HepG2 (cell line): ENCODE measurements at regions not wholly inside any gene's neighbourhood (a gene's known extent, or its start where the extent isn't known, plus 50 kb on each side); places are given as distances from the start of the nearest gene placed in this dataset.

ENCODE experiments used
- ATAC-seq: fragments of 200-7000 bp; cut with Tn5 transposase; 3 replicates; pipeline ENCODE4 v1.9.1; 2020; ENCODE audit warnings: mild to moderate bottlenecking, moderate library complexity
- BruUV-seq: library from RNA; stranded (reverse); fragments of 400-500 nt; replicated peaks from 2 replicates; lab custom pipeline; 2021; lab: Mats Ljungman, UMichigan
- CTCF ChIA-PET: fragments of 300-600 bp; formaldehyde crosslinking; extraction: SDS; loops from one replicate; lab custom pipeline; 2021; ENCODE audit warnings: low total read pairs, inconsistent platforms, low intra/inter-chr PET ratio; lab: Yijun Ruan, JAX
- POLR2A ChIA-PET: fragments of 350-600 bp; sonication (Branson Sonifier 250); formaldehyde crosslinking; loops from one replicate; lab custom pipeline; 2020; ENCODE audit warnings: antibody characterized with exemption, inconsistent platforms; lab: Yijun Ruan, JAX
- DNase-seq: peaks from one replicate; pipeline ENCODE4 v3.0.0-alpha.2; 2015; ENCODE audit warnings: low spot score
- FAIRE-seq: peaks from 3 replicates; lab custom pipeline; 2011; peaks lifted over from hg19 to GRCh38; lab: Jason Lieb, UNC
- H2AFZ ChIP-seq: one replicate; pipeline ENCODE4 v1.6.1; 2011; ENCODE audit warnings: low read length, inconsistent platforms
- H3K27ac ChIP-seq: fragments of 300-600 bp; 3 replicates; pipeline ENCODE4 v1.8.0; 2011; ENCODE audit warnings: mixed run types, mild to moderate bottlenecking, mixed read lengths, low read length, inconsistent platforms; ENCODE audit not compliant: insufficient read depth; ENCODE audit errors: extremely low read length
- H3K27me3 ChIP-seq, 2 experiments: fragments of 200-600 bp in 1 of 2; 2 replicates in 1 of 2; 3 replicates in 1 of 2; pipeline versions ENCODE4 v1.6.0 to v1.8.0; 2011; ENCODE audit warnings: low read length in 2 of 2, mild to moderate bottlenecking in 2 of 2, moderate library complexity in 2 of 2, inconsistent platforms in 1 of 2; ENCODE audit not compliant: insufficient read depth in 2 of 2, control insufficient read depth in 1 of 2
- H3K36me3 ChIP-seq, 2 experiments: fragments of 200-600 bp in 1 of 2; replicated peaks in 1 of 2; 2 replicates in 1 of 2; 3 replicates in 1 of 2; pipeline versions ENCODE4 v1.5.1 to v1.8.0; 2011; ENCODE audit warnings: low read length in 2 of 2, inconsistent platforms in 1 of 2; ENCODE audit not compliant: insufficient read depth in 2 of 2, control insufficient read depth in 1 of 2
- H3K4me1 ChIP-seq: 2 replicates; pipeline ENCODE4 v1.5.1; 2012; ENCODE audit warnings: low read length, inconsistent platforms; ENCODE audit not compliant: insufficient read depth
- H3K4me2 ChIP-seq: 2 replicates; pipeline ENCODE4 v1.6.0; 2011; ENCODE audit warnings: low read depth, low read length, inconsistent platforms
- H3K4me3 ChIP-seq, 3 experiments: fragments of 200-600 bp in 1 of 3; sonication (generic), shearing (Covaris generic) in 1 of 3; replicated peaks in 1 of 3; 2 replicates each; pipeline ENCODE4 v1.5.1; 2011 to 2016; ENCODE audit warnings: low read length in 3 of 3, inconsistent platforms in 2 of 3, low read depth in 2 of 3, mild to moderate bottlenecking in 2 of 3, control low read depth in 1 of 3, mixed read lengths in 1 of 3; ENCODE audit not compliant: insufficient read depth in 1 of 3
- H3K79me2 ChIP-seq: one replicate; pipeline ENCODE4 v1.6.1; 2011; ENCODE audit warnings: low read length, inconsistent platforms; ENCODE audit not compliant: insufficient read depth
- H3K9ac ChIP-seq: 2 replicates; pipeline ENCODE4 v1.6.0; 2011; ENCODE audit warnings: mild to moderate bottlenecking, low read depth, low read length, inconsistent platforms; ENCODE audit not compliant: insufficient read depth
- H3K9me3 ChIP-seq: 2 replicates; pipeline ENCODE4 v1.5.1; 2012; ENCODE audit warnings: mild to moderate bottlenecking, low read length
- H4K20me1 ChIP-seq: 2 replicates; pipeline ENCODE4 v1.6.0; 2011; ENCODE audit warnings: inconsistent platforms, mild to moderate bottlenecking, low read length, moderate library complexity; ENCODE audit not compliant: insufficient read depth
- ELF3 ChIP-seq: IDR thresholded peaks from 2 replicates; pipeline ENCODE4 v1.6.1; 2016; ENCODE audit warnings: missing genetic modification reagents, missing compliant biosample characterization
- FIP1L1 ChIP-seq: fragments of 200-400 bp; formaldehyde crosslinking; IDR thresholded peaks from 2 replicates; pipeline ENCODE4 v1.6.1; 2018; ENCODE audit warnings: low read depth, mild to moderate bottlenecking, low read length, moderate library complexity, borderline replicate concordance; ENCODE audit not compliant: insufficient read depth
- FOXO1 ChIP-seq: sonication (generic); formaldehyde crosslinking; IDR thresholded peaks from 2 replicates; pipeline ENCODE4 v1.4.0; 2020; ENCODE audit warnings: missing genetic modification reagents
- HNRNPUL1 ChIP-seq: fragments of 200-400 bp; formaldehyde crosslinking; IDR thresholded peaks from 2 replicates; pipeline ENCODE4 v1.6.1; 2017; ENCODE audit warnings: low read depth, mild to moderate bottlenecking, low read length, moderate library complexity
- JUND ChIP-seq: sonication (generic); formaldehyde crosslinking; IDR thresholded peaks from 2 replicates; pipeline ENCODE4 v1.8.0; 2022; ENCODE audit warnings: mild to moderate bottlenecking, missing genetic modification reagents
- MAFK ChIP-seq, 2 experiments: IDR thresholded peaks in 1 of 2; conservative IDR thresholded peaks in 1 of 2; 2 replicates each; pipeline ENCODE4 v1.6.1; 2011; ENCODE audit warnings: improper control_type of control experiment in 2 of 2, low read length in 2 of 2
- MEF2D ChIP-seq: sonication (generic); formaldehyde crosslinking; IDR thresholded peaks from 2 replicates; pipeline ENCODE4 v1.5.1; 2020; ENCODE audit warnings: mild to moderate bottlenecking, missing genetic modification reagents
- NRL ChIP-seq: sonication (generic); formaldehyde crosslinking; IDR thresholded peaks from 2 replicates; pipeline ENCODE4 v1.5.0; 2020; ENCODE audit warnings: missing genetic modification reagents, mild to moderate bottlenecking, moderate library complexity, borderline replicate concordance
- PHF21A ChIP-seq: sonication (generic); formaldehyde crosslinking; IDR thresholded peaks from 2 replicates; pipeline ENCODE4 v1.5.0; 2020; ENCODE audit warnings: mild to moderate bottlenecking, missing genetic modification reagents
- RORA ChIP-seq: sonication (generic); formaldehyde crosslinking; IDR thresholded peaks from 2 replicates; pipeline ENCODE4 v1.5.0; 2020; ENCODE audit warnings: mild to moderate bottlenecking, missing genetic modification reagents, moderate library complexity
- SMARCC2 ChIP-seq: fragments of 450-650 bp; IDR thresholded peaks from 2 replicates; pipeline ENCODE4 v1.6.1; 2017; ENCODE audit warnings: antibody characterized with exemption, mild to moderate bottlenecking
- SOX5 ChIP-seq: IDR thresholded peaks from 2 replicates; pipeline ENCODE4 v1.6.1; 2016; ENCODE audit warnings: borderline replicate concordance
- STAG1 ChIP-seq: sonication (generic); formaldehyde crosslinking; IDR thresholded peaks from 2 replicates; pipeline ENCODE4 v1.4.0; 2020; ENCODE audit warnings: missing genetic modification reagents
- TRIM24 ChIP-seq: sonication (generic); formaldehyde crosslinking; IDR thresholded peaks from 2 replicates; pipeline ENCODE4 v1.8.0; 2022; ENCODE audit warnings: mild to moderate bottlenecking, missing genetic modification reagents
- YEATS2 ChIP-seq: sonication (generic); formaldehyde crosslinking; IDR thresholded peaks from 2 replicates; pipeline ENCODE4 v1.4.0; 2020; ENCODE audit warnings: missing genetic modification reagents, borderline replicate concordance
- ZFP36L2 ChIP-seq: sonication (generic); formaldehyde crosslinking; IDR thresholded peaks from 2 replicates; pipeline ENCODE4 v1.4.0; 2020; ENCODE audit warnings: missing genetic modification reagents
- WGBS: methylation state at CpG from one replicate; pipeline ENCODE4 v1.1.6; 2017; ENCODE audit warnings: low lambda C conversion rate; 5-methylcytosine and 5-hydroxymethylcytosine counted together
- in situ Hi-C: cut with HindIII; loops from 2 replicates; pipeline ENCODE4 v1.10.0; 2017; ENCODE audit warnings: low pct_unique_long_range_greater_than_20kb; ENCODE audit not compliant: extremely low pct_ligation_motif_present
- intact Hi-C: fragments of 100-400 bp; cut with micrococcal nuclease; formaldehyde crosslinking; loops from one replicate; pipeline ENCODE4 v1.10.0; 2022; ENCODE audit not compliant: unreplicated experiment
- TF ChIP-seq, protein P1 (sequence below): sonication (generic); formaldehyde crosslinking; IDR thresholded peaks from 2 replicates; pipeline ENCODE4 v1.8.1; 2023; ENCODE audit warnings: missing genetic modification reagents, inconsistent platforms, borderline replicate concordance
- TF ChIP-seq, protein P2 (sequence below): sonication (generic); formaldehyde crosslinking; IDR thresholded peaks from 2 replicates; pipeline ENCODE4 v1.8.1; 2023; ENCODE audit warnings: missing genetic modification reagents, mild to moderate bottlenecking, borderline replicate concordance
- TF ChIP-seq, protein P3 (sequence below), 2 experiments: sonication (generic) in 1 of 2; formaldehyde crosslinking in 1 of 2; IDR thresholded peaks; 2 replicates each; pipeline versions ENCODE4 v1.6.1 to v1.9.0; 2014 to 2022; ENCODE audit warnings: antibody characterized with exemption in 1 of 2, borderline replicate concordance in 1 of 2, inconsistent platforms in 1 of 2, low read depth in 1 of 2, missing genetic modification reagents in 1 of 2

DNA sequence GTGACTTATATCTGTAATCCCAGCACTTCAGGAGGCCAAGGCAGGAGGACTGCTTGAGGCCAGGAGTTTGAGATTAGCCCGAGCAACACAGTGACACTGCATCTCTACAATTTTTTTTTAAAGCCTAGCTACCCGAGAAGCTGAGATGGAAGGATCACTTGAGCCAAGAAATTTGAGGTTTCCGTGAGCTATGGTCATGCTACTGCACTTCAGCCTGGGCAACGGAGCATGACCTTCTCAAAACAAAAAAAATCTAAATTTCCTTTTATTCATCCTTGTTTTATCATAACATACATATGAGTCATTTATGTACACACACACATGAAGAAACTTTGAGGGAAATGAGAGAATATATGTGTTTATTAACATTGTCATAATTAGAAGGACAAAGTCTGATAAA, 277.5 kb upstream of the MAGI2 start:
- no peak overlapping the region for H3K27ac ChIP-seq
- no peak for FAIRE-seq
- ChIA-PET POLR2A (no interaction called here), CTCF (no interaction called here)
- no peak for DNase-seq
- intact Hi-C loops = no loop called here
- H2AFZ ChIP-seq = no peak overlapping the region
- H4K20me1 ChIP-seq = no peaks in the 10 kb centered on the region
- BruUV-seq = no TSS peak
- H3K79me2 ChIP-seq = no peaks in the 10 kb centered on the region
- ATAC-seq = no peak
- H3K9me3 ChIP-seq = peaks cover 15% of the 10 kb centered on the region; the same call in 1 of the 2 replicates
- H3K4me3 ChIP-seq = no peak overlapping the region
- H3K9ac ChIP-seq = no peak overlapping the region
- in situ Hi-C loops = loop anchor here (25.0 kb wide), 1 partner anchor 444 kb away; no protein-coding TSS in a partner anchor
- no peak for TF ChIP-seq FOXO1 (CRISPR knock-in tag)
- TF ChIP-seq MEF2D (CRISPR knock-in tag) = no peak
- TF ChIP-seq ELF3 (CRISPR knock-in tag) = no peak
- TF ChIP-seq STAG1 (CRISPR knock-in tag) = no peak
- TF ChIP-seq, protein P1, sequence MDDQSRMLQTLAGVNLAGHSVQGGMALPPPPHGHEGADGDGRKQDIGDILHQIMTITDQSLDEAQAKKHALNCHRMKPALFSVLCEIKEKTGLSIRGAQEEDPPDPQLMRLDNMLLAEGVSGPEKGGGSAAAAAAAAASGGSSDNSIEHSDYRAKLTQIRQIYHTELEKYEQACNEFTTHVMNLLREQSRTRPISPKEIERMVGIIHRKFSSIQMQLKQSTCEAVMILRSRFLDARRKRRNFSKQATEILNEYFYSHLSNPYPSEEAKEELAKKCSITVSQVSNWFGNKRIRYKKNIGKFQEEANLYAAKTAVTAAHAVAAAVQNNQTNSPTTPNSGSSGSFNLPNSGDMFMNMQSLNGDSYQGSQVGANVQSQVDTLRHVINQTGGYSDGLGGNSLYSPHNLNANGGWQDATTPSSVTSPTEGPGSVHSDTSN (CRISPR knock-in tag) = no peak
- TF ChIP-seq, protein P2, sequence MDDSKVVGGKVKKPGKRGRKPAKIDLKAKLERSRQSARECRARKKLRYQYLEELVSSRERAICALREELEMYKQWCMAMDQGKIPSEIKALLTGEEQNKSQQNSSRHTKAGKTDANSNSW (CRISPR knock-in tag) = no peak
- no peak for TF ChIP-seq JUND (CRISPR knock-in tag)
- no peak for TF ChIP-seq MAFK (conservative IDR thresholded peaks at IDR 0.05 in 1 of 2, IDR thresholded peaks at IDR 0.05 in 1 of 2; ENCODE audit: low read length in 2 of 2)
- no peak for TF ChIP-seq PHF21A (CRISPR knock-in tag)
- TF ChIP-seq RORA (CRISPR knock-in tag) = no peak
- TF ChIP-seq, protein P3, sequence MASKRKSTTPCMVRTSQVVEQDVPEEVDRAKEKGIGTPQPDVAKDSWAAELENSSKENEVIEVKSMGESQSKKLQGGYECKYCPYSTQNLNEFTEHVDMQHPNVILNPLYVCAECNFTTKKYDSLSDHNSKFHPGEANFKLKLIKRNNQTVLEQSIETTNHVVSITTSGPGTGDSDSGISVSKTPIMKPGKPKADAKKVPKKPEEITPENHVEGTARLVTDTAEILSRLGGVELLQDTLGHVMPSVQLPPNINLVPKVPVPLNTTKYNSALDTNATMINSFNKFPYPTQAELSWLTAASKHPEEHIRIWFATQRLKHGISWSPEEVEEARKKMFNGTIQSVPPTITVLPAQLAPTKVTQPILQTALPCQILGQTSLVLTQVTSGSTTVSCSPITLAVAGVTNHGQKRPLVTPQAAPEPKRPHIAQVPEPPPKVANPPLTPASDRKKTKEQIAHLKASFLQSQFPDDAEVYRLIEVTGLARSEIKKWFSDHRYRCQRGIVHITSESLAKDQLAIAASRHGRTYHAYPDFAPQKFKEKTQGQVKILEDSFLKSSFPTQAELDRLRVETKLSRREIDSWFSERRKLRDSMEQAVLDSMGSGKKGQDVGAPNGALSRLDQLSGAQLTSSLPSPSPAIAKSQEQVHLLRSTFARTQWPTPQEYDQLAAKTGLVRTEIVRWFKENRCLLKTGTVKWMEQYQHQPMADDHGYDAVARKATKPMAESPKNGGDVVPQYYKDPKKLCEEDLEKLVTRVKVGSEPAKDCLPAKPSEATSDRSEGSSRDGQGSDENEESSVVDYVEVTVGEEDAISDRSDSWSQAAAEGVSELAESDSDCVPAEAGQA (IDR thresholded peaks at IDR 0.05; ENCODE audit: low read depth) = no peak
- TF ChIP-seq, protein P3 (CRISPR knock-in tag; IDR thresholded peaks at IDR 0.05; ENCODE audit: borderline replicate concordance) = no peak
- TF ChIP-seq YEATS2 (CRISPR knock-in tag) = no peak
- TF ChIP-seq ZFP36L2 = no peak
- TF ChIP-seq HNRNPUL1 = no peak
- no peak for TF ChIP-seq TRIM24
- TF ChIP-seq SMARCC2 = no peak
- TF ChIP-seq SOX5 (CRISPR knock-in tag) = no peak
- TF ChIP-seq FIP1L1 = no peak
- no peak for TF ChIP-seq NRL (CRISPR knock-in tag)
- H3K4me1 ChIP-seq = no peaks in the 10 kb centered on the region
- no peak overlapping the region for H3K4me2 ChIP-seq
- H3K36me3 ChIP-seq = no peaks in the 10 kb centered on the region
- no peaks in the 10 kb centered on the region for H3K27me3 ChIP-seq
- 2% methylated on average over 4 of the region's 4 CpGs for WGBS
